IMR-90 (cell line): ENCODE measurements at regions not wholly inside any gene's neighbourhood (a gene's known extent, or its start where the extent isn't known, plus 50 kb on each side); places are given as distances from the start of the nearest gene placed in this dataset.

Experiments
- ATAC-seq: fragments of 200-7000 bp; cut with Tn5 transposase; 2 replicates; pipeline ENCODE4 v1.9.1; 2020; ENCODE audit warnings: low read depth, mild to moderate bottlenecking, moderate library complexity
- BruUV-seq: library from RNA; stranded (reverse); fragments of 400-500 nt; replicated peaks from 2 replicates; lab custom pipeline; 2021; lab: Mats Ljungman, UMichigan
- CTCF ChIA-PET: fragments of 300-600 bp; formaldehyde crosslinking; extraction: SDS; loops from one replicate; lab custom pipeline; 2021; ENCODE audit warnings: antibody characterized with exemption; lab: Yijun Ruan, JAX
- POLR2A ChIA-PET: fragments of 300-600 bp; sonication (Branson Sonifier 250); formaldehyde crosslinking; loops from one replicate; lab custom pipeline; 2022; ENCODE audit warnings: antibody characterized with exemption; ENCODE audit not compliant: unreplicated experiment; lab: Charles Lee
- DNase-seq: peaks from one replicate; pipeline ENCODE4 v3.0.0; 2013
- H2AFZ ChIP-seq: replicated peaks from 2 replicates; pipeline ENCODE3; 2013; ENCODE audit warnings: low read length, mild to moderate bottlenecking; ENCODE audit not compliant: poor library complexity
- H2AK5ac ChIP-seq: 2 replicates; pipeline ENCODE4 v1.6.1; 2013; ENCODE audit warnings: low read depth, low read length, inconsistent platforms
- H2AK9ac ChIP-seq: replicated peaks from 2 replicates; pipeline ENCODE3; 2013; ENCODE audit warnings: mild to moderate bottlenecking, low read depth, low read length, moderate library complexity; ENCODE audit not compliant: poor library complexity
- H2BK120ac ChIP-seq: 2 replicates; pipeline ENCODE4 v1.6.1; 2013; ENCODE audit warnings: low read depth, low read length, inconsistent platforms
- H2BK15ac ChIP-seq: 3 replicates; pipeline ENCODE4 v1.6.1; 2013; ENCODE audit warnings: low read depth, low read length, inconsistent platforms
- H2BK20ac ChIP-seq: 2 replicates; pipeline ENCODE4 v1.6.1; 2013; ENCODE audit warnings: low read depth, mild to moderate bottlenecking, inconsistent platforms, low read length, moderate library complexity
- H2BK5ac ChIP-seq: 2 replicates; pipeline ENCODE4 v1.6.1; 2013; ENCODE audit warnings: mild to moderate bottlenecking, low read depth, low read length, inconsistent platforms; ENCODE audit not compliant: poor library complexity, severe bottlenecking
- H3K14ac ChIP-seq: replicated peaks from 2 replicates; pipeline ENCODE4 v1.6.1; 2013; ENCODE audit warnings: low read depth, low read length, inconsistent platforms
- H3K18ac ChIP-seq: 2 replicates; pipeline ENCODE4 v1.6.1; 2013; ENCODE audit warnings: low read depth, low read length, control low read depth
- H3K23ac ChIP-seq: 2 replicates; pipeline ENCODE4 v1.6.1; 2013; ENCODE audit warnings: low read depth, low read length, inconsistent platforms
- H3K27ac ChIP-seq: 2 replicates; pipeline ENCODE4 v1.5.1; 2013; ENCODE audit warnings: mild to moderate bottlenecking, control low read depth, low read length; ENCODE audit not compliant: insufficient read depth
- H3K27me3 ChIP-seq: 2 replicates; pipeline ENCODE4 v1.6.1; 2013; ENCODE audit warnings: low read length; ENCODE audit not compliant: control insufficient read depth, insufficient read depth
- H3K36me3 ChIP-seq: 2 replicates; pipeline ENCODE4 v1.6.1; 2013; ENCODE audit warnings: low read length, mixed read lengths; ENCODE audit not compliant: control insufficient read depth, insufficient read depth
- H3K4ac ChIP-seq: 2 replicates; pipeline ENCODE4 v1.6.1; 2013; ENCODE audit warnings: low read depth, low read length, inconsistent platforms
- H3K4me1 ChIP-seq: 2 replicates; pipeline ENCODE4 v1.6.1; 2013; ENCODE audit warnings: low read length, mixed read lengths; ENCODE audit not compliant: control insufficient read depth, insufficient read depth
- H3K4me2 ChIP-seq: 2 replicates; pipeline ENCODE4 v1.6.1; 2013; ENCODE audit warnings: low read depth, mild to moderate bottlenecking, control low read depth, low read length, moderate library complexity
- H3K4me3 ChIP-seq: 2 replicates; pipeline ENCODE4 v1.5.1; 2013; ENCODE audit warnings: low read depth, mild to moderate bottlenecking, control low read depth, low read length, moderate library complexity; ENCODE audit not compliant: insufficient read depth
- H3K56ac ChIP-seq: 2 replicates; pipeline ENCODE4 v1.6.1; 2013; ENCODE audit warnings: low read length, inconsistent platforms; ENCODE audit not compliant: insufficient read depth; ENCODE audit errors: extremely low read depth
- H3K79me1 ChIP-seq, 2 experiments: 2 replicates each; pipeline ENCODE4 v1.6.1; 2013; ENCODE audit warnings: low read length in 2 of 2, inconsistent platforms in 1 of 2, low read depth in 1 of 2
- H3K9ac ChIP-seq: 2 replicates; pipeline ENCODE4 v1.6.1; 2013; ENCODE audit warnings: low read depth, low read length, control low read depth
- H3K9me1 ChIP-seq: 2 replicates; pipeline ENCODE4 v1.6.1; 2013; ENCODE audit warnings: low read length, inconsistent platforms; ENCODE audit not compliant: insufficient read depth
- H3K9me3 ChIP-seq: 2 replicates; pipeline ENCODE4 v1.6.1; 2013; ENCODE audit warnings: low read length; ENCODE audit not compliant: control insufficient read depth, insufficient read depth
- H4K20me1 ChIP-seq: 2 replicates; pipeline ENCODE4 v1.6.1; 2013; ENCODE audit warnings: low read length, inconsistent platforms; ENCODE audit not compliant: insufficient read depth
- H4K5ac ChIP-seq: 2 replicates; pipeline ENCODE4 v1.6.1; 2013; ENCODE audit warnings: mild to moderate bottlenecking, low read depth, low read length, control low read depth
- H4K8ac ChIP-seq, 2 experiments: 2 replicates each; pipeline ENCODE4 v1.6.1; 2013; ENCODE audit warnings: low read depth in 2 of 2, low read length in 2 of 2, control low read depth in 1 of 2, inconsistent platforms in 1 of 2
- H4K91ac ChIP-seq: 2 replicates; pipeline ENCODE4 v1.6.1; 2013; ENCODE audit warnings: low read depth, low read length, inconsistent platforms; ENCODE audit not compliant: insufficient read depth
- BHLHE40 ChIP-seq: fragments of 150-350 bp; IDR thresholded peaks from 2 replicates; pipeline ENCODE4 v1.6.1; 2016; ENCODE audit warnings: mild to moderate bottlenecking, low read depth, low read length
- CEBPB ChIP-seq: IDR thresholded peaks from 2 replicates; pipeline ENCODE4 v1.6.1; 2012; ENCODE audit warnings: low read depth, low read length, improper control_type of control experiment
- CHD1 ChIP-seq: IDR thresholded peaks from 2 replicates; pipeline ENCODE4 v1.6.1; 2012; ENCODE audit warnings: low read depth, low read length, improper control_type of control experiment
- ELK1 ChIP-seq: fragments of 150-350 bp; IDR thresholded peaks from 2 replicates; pipeline ENCODE4 v1.6.1; 2016; ENCODE audit warnings: low read depth, mild to moderate bottlenecking, low read length, moderate library complexity, borderline replicate concordance
- FOS ChIP-seq: fragments of 150-350 bp; IDR thresholded peaks from 2 replicates; pipeline ENCODE4 v1.6.1; 2016; ENCODE audit warnings: low read depth, low read length
- MAFK ChIP-seq: IDR thresholded peaks from 2 replicates; pipeline ENCODE4 v1.6.1; 2012; ENCODE audit warnings: low read depth, low read length, improper control_type of control experiment
- MXI1 ChIP-seq: IDR thresholded peaks from 2 replicates; pipeline ENCODE4 v1.6.1; 2012; ENCODE audit warnings: low read depth, mild to moderate bottlenecking, low read length, moderate library complexity, borderline replicate concordance
- NFE2L2 ChIP-seq: fragments of 150-350 bp; IDR thresholded peaks from 2 replicates; pipeline ENCODE4 v1.6.1; 2016; ENCODE audit warnings: low read depth, mild to moderate bottlenecking, low read length
- POLR2A ChIP-seq: IDR thresholded peaks from 2 replicates; pipeline ENCODE4 v1.6.1; 2012; ENCODE audit warnings: mild to moderate bottlenecking, low read depth, low read length
- RAD21 ChIP-seq: IDR thresholded peaks from 2 replicates; pipeline ENCODE4 v1.6.1; 2012; ENCODE audit warnings: low read length, improper control_type of control experiment
- RCOR1 ChIP-seq: IDR thresholded peaks from 2 replicates; pipeline ENCODE4 v1.6.1; 2012; ENCODE audit warnings: mild to moderate bottlenecking, low read length, improper control_type of control experiment; ENCODE audit not compliant: insufficient replicate concordance
- RFX5 ChIP-seq: IDR thresholded peaks from 2 replicates; pipeline ENCODE4 v1.8.0; 2012; ENCODE audit warnings: low read depth, mild to moderate bottlenecking, low read length, moderate library complexity
- SMC3 ChIP-seq: fragments of 150-350 bp; IDR thresholded peaks from 2 replicates; pipeline ENCODE4 v1.6.1; 2016; ENCODE audit warnings: low read depth, mild to moderate bottlenecking, antibody characterized with exemption, low read length, moderate library complexity
- WGBS, 2 experiments: methylation state at CpG; one replicate each; pipeline versions ENCODE4 v1.1.5 to v1.1.7; 2013; ENCODE audit warnings: missing lambda C conversion rate in 2 of 2; ENCODE audit not compliant: insufficient read length in 1 of 2; ENCODE audit errors: extremely low coverage in 2 of 2; 5-methylcytosine and 5-hydroxymethylcytosine counted together
- dilution Hi-C: fragments of 300-500 bp; cut with HindIII; formaldehyde crosslinking; loops from one replicate; pipeline ENCODE4 v1.14.3; 2018; ENCODE audit warnings: low sequenced_read_pairs; ENCODE audit not compliant: unreplicated experiment
- in situ Hi-C: fragments of 300-500 bp; cut with MboI; formaldehyde crosslinking; loops from 3 replicates; pipeline ENCODE4 v1.14.3; 2019; ENCODE audit warnings: low sequenced_read_pairs, inconsistent platforms, mixed read lengths
- intact Hi-C: fragments of 100-400 bp; cut with micrococcal nuclease; formaldehyde crosslinking; loops from 2 replicates; pipeline ENCODE4 v1.10.0; 2022
- TF ChIP-seq, protein P1 (sequence below): conservative IDR thresholded peaks from 2 replicates; pipeline ENCODE4 v1.5.1; 2012; ENCODE audit warnings: mild to moderate bottlenecking, low read depth, low read length, improper control_type of control experiment

DNA sequence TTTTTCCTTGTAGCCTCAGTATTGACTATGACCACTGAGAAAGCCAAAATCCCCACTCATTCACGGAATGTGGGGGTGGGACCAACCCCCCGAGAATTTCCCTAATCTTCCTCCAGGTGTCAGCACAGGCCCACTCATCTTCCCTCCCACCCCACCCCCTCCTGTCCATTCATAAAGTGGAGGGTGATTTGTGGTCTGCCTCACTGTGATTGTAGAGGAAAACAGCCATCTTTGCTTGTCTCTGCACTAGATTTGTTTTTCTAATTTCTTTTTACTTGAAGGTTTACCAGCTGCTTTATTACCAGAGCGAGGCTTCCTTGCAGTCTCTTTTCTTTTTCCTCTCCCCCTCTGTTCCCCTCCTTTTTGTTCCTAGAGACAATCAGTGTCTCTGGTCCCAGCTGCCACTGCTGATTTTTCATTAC, 171.8 kb downstream of the ICOS start:
- Histone ChIP-seq H4K91ac (no peak overlapping the region), H3K79me1 (no peaks in the 10 kb centered on the region), H4K5ac (no peak overlapping the region), H3K56ac (no peak overlapping the region), H3K4ac (no peak overlapping the region), H2BK20ac (no peak overlapping the region), H3K14ac (no peak overlapping the region), H3K23ac (no peak overlapping the region), H3K9ac (no peak overlapping the region), H3K27ac (no peak overlapping the region), H4K20me1 (no peaks in the 10 kb centered on the region), H3K9me1 (no peaks in the 10 kb centered on the region), H4K8ac (no peak overlapping the region), H3K36me3 (no peaks in the 10 kb centered on the region), H3K18ac (no peak overlapping the region), H3K27me3 (peaks cover 18% of the 10 kb centered on the region), H3K4me2 (no peak overlapping the region), H2AFZ (no peak overlapping the region), H2BK5ac (no peak overlapping the region), H3K4me3 (no peak overlapping the region), H2BK15ac (no peak overlapping the region), H2BK120ac (no peak overlapping the region), H3K9me3 (no peaks in the 10 kb centered on the region), H2AK5ac (no peak overlapping the region), H2AK9ac (no peak overlapping the region), H3K4me1 (no peaks in the 10 kb centered on the region)
- WGBS, 2 experiments = no CpG with 5 or more reads among the region's 3 CpGs
- ATAC-seq (no peak), DNase-seq (no peak)
- no TSS peak for BruUV-seq
- in situ Hi-C loops (no loop called here), dilution Hi-C loops (no loop called here), intact Hi-C loops (no loop called here)
- TF ChIP-seq MXI1 = no peak
- no peak for TF ChIP-seq NFE2L2
- TF ChIP-seq CEBPB = no peak
- no peak for TF ChIP-seq MAFK
- TF ChIP-seq ELK1 = no peak
- no peak for TF ChIP-seq RCOR1
- no peak for TF ChIP-seq RFX5
- no peak for TF ChIP-seq RAD21
- no peak for TF ChIP-seq POLR2A
- TF ChIP-seq FOS = no peak
- TF ChIP-seq, protein P1, sequence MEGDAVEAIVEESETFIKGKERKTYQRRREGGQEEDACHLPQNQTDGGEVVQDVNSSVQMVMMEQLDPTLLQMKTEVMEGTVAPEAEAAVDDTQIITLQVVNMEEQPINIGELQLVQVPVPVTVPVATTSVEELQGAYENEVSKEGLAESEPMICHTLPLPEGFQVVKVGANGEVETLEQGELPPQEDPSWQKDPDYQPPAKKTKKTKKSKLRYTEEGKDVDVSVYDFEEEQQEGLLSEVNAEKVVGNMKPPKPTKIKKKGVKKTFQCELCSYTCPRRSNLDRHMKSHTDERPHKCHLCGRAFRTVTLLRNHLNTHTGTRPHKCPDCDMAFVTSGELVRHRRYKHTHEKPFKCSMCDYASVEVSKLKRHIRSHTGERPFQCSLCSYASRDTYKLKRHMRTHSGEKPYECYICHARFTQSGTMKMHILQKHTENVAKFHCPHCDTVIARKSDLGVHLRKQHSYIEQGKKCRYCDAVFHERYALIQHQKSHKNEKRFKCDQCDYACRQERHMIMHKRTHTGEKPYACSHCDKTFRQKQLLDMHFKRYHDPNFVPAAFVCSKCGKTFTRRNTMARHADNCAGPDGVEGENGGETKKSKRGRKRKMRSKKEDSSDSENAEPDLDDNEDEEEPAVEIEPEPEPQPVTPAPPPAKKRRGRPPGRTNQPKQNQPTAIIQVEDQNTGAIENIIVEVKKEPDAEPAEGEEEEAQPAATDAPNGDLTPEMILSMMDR = no peak
- TF ChIP-seq BHLHE40 = no peak
- no peak for TF ChIP-seq SMC3
- no peak for TF ChIP-seq CHD1
- ChIA-PET POLR2A (no interaction called here), CTCF (no interaction called here)
